ENCODE measurements at regions not wholly inside any gene's neighbourhood (a gene's known extent, or its start where the extent isn't known, plus 50 kb on each side); places are given as distances from the start of the nearest gene placed in this dataset.
"Not testable (repeated sequence)": the region's sequence is repeated elsewhere in the genome, so short reads cannot be mapped to it uniquely, and the experiment has no call there.

DNA sequence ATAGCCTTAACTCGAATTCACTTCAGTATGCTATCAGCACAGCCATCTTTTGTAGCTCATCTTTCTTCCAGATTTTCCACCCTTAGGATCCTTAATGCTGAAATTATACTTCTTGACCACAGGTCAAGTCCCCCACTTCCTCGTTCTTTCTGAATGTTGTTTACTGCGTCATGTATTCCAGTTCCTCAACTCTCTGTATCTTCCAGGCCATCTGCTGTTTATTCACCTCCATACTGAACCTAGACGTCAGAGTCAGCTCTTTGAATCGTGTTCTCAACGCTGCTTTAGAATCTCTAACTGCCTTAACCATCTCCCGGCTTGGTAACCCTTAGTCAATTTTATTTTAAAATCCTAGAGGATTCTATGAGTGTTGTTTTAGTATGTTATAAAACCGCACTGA lies 66.3 kb upstream of the SEC22B start:
- TF ChIP-seq EZH2phosphoT487 (IDR thresholded peaks at IDR 0.05; ENCODE audit: borderline replicate concordance, low read length); EZH2 (IDR thresholded peaks at IDR 0.05; ENCODE audit: low read length, unreplicated experiment): not testable (repeated sequence)
- TF ChIP-seq, protein P1, sequence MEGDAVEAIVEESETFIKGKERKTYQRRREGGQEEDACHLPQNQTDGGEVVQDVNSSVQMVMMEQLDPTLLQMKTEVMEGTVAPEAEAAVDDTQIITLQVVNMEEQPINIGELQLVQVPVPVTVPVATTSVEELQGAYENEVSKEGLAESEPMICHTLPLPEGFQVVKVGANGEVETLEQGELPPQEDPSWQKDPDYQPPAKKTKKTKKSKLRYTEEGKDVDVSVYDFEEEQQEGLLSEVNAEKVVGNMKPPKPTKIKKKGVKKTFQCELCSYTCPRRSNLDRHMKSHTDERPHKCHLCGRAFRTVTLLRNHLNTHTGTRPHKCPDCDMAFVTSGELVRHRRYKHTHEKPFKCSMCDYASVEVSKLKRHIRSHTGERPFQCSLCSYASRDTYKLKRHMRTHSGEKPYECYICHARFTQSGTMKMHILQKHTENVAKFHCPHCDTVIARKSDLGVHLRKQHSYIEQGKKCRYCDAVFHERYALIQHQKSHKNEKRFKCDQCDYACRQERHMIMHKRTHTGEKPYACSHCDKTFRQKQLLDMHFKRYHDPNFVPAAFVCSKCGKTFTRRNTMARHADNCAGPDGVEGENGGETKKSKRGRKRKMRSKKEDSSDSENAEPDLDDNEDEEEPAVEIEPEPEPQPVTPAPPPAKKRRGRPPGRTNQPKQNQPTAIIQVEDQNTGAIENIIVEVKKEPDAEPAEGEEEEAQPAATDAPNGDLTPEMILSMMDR (conservative IDR thresholded peaks at IDR 0.05; ENCODE audit: low read depth, low read length), result not testable (repeated sequence)
